ENCODE measurements at regions not wholly inside any gene's neighbourhood (a gene's known extent, or its start where the extent isn't known, plus 50 kb on each side); places are given as distances from the start of the nearest gene placed in this dataset.
A peak's percentile ranks its signal among the peaks of the same experiment; 100 is the strongest.

DNA sequence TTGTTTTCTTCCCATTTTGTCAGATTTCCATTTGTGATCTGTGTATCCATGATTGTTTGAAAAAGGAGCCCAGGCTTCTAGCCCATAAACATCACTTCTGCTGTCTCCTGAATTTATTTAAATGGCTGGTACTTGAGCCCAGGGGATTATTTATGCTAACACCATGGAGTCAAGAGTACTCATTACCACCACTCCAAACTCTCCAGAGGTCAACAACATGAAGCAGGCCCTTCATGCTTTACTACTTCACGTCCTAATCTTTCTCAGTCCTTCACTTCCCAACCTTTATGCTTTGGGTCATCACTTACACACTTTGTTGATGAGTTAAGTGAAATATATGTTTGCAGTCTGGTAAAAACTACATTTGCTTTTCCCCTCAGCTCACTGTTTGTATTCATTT, 247.8 kb downstream of the BMP2 start:
- Histone ChIP-seq H3K27me3 (ENCODE audit: control insufficient read depth, insufficient read depth, low read length) (no peaks in the 10 kb centered on the region), H3K36me3 (replicated peaks; ENCODE audit: control insufficient read depth, insufficient read depth, low read length) (no peaks in the 10 kb centered on the region), H3K4me3 (ENCODE audit: insufficient read depth, low read depth, low read length) (no peak overlapping the region)
- DNase-seq: no peak

GRCh38 chr20:7022597-7022996, 255.1 kb downstream of the BMP2 start:
- H3K36me3 ChIP-seq (replicated peaks; ENCODE audit: control insufficient read depth, insufficient read depth, low read length): no peaks in the 10 kb centered on the region
- DNase-seq: no peak
- H3K4me3 ChIP-seq (ENCODE audit: insufficient read depth, low read depth, low read length): no peak overlapping the region
- no peaks in the 10 kb centered on the region for H3K27me3 ChIP-seq (ENCODE audit: control insufficient read depth, insufficient read depth, low read length)

DNA sequence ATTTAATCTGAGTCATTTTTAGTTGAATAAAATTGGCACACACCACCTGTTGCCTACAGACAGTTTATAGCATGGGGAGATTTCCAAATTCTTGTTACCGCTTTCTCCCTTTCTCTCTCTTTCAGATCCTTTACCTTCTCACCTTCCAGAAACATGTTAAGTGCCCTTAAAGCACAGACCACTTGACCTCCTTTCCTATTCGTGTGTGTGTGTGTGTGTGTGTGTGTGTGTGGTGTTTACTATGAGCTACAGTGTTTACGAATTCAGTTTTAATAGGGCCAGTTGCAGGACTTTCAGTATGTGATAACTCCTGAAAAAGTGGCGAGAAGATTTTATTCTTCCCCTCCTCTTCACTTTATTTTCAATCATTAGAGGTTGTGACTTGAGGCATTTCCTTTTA, 258.1 kb downstream of the BMP2 start:
- Histone ChIP-seq H3K36me3 (replicated peaks; ENCODE audit: control insufficient read depth, insufficient read depth, low read length) (no peaks in the 10 kb centered on the region), H3K27me3 (ENCODE audit: control insufficient read depth, insufficient read depth, low read length) (no peaks in the 10 kb centered on the region), H3K4me3 (ENCODE audit: insufficient read depth, low read depth, low read length) (no peak overlapping the region)
- no peak for DNase-seq

DNA sequence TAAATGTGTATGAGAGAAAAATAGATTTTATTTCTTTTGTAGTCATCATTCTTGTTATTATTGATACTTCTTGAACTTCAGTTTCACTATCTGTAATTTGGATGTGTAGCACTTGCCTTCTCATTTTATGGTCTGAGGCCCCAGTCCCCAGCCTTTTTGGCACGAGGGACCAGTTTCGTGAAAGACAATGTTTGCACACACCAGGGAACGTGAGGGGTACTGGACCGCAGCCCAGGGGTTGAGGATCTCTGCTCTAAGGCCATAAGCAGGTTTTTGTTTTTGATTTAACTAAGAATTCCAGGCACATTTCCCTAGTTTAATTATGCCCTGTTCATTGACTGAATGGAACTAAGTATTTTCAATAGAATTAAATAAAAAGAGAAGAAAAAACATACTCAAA, 261.5 kb downstream of the BMP2 start:
- H3K27me3 ChIP-seq (ENCODE audit: control insufficient read depth, insufficient read depth, low read length): no peaks in the 10 kb centered on the region
- no peak for DNase-seq
- no peak overlapping the region for H3K4me3 ChIP-seq (ENCODE audit: insufficient read depth, low read depth, low read length)
- H3K36me3 ChIP-seq (replicated peaks; ENCODE audit: control insufficient read depth, insufficient read depth, low read length): no peaks in the 10 kb centered on the region

- H3K4me3 ChIP-seq (ENCODE audit: insufficient read depth, low read depth, low read length): no peak overlapping the region
- no peaks in the 10 kb centered on the region for H3K36me3 ChIP-seq (replicated peaks; ENCODE audit: control insufficient read depth, insufficient read depth, low read length)
- H3K27me3 ChIP-seq (ENCODE audit: control insufficient read depth, insufficient read depth, low read length): no peaks in the 10 kb centered on the region
- DNase-seq: peak; percentile 5
Observed at GRCh38 chr20:7031222-7031621, 263.7 kb downstream of the BMP2 start.

DNA sequence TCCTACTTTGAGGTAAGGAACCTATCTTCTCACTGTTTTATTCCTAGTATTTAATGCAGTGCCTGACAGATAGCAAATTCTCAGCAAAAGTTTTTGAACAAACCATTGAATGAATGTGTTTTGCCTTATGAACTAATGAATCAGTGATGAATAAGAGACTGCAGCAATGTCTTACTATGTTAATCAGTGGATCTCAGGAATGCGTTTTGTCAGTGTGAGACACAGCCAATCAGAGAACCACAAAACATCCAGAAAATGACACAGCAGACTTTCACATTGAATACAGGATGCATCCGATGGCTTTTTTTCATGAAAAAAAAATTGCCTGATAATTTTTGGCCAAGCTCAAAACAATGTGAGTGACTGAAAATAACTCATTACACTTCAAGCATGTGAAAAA, 270.5 kb downstream of the BMP2 start:
- DNase-seq: no peak
- no peaks in the 10 kb centered on the region for H3K27me3 ChIP-seq (ENCODE audit: control insufficient read depth, insufficient read depth, low read length)
- no peaks in the 10 kb centered on the region for H3K36me3 ChIP-seq (replicated peaks; ENCODE audit: control insufficient read depth, insufficient read depth, low read length)
- no peak overlapping the region for H3K4me3 ChIP-seq (ENCODE audit: insufficient read depth, low read depth, low read length)

DNA sequence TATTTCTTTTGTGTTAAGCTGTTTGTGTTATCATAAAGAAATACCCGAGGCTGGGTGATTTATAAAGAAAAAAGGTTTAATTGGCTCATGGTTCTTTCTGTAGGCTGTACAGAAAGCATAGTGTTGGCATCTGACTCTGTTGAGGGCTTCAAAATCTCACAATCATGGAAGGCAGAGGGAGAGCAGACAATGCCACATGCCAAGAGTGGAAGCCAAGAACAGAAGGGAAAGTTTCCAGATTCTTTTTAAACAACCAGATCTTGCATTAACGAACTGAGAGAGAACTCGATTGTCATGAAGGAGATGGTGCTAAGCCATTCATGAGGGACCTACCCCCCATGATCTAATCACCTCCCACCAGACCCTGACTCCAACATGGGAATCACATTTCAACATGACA, 290.1 kb downstream of the BMP2 start:
- H3K27me3 ChIP-seq (ENCODE audit: control insufficient read depth, insufficient read depth, low read length): no peaks in the 10 kb centered on the region
- DNase-seq: no peak
- H3K4me3 ChIP-seq (ENCODE audit: insufficient read depth, low read depth, low read length): no peak overlapping the region
- H3K36me3 ChIP-seq (replicated peaks; ENCODE audit: control insufficient read depth, insufficient read depth, low read length): no peaks in the 10 kb centered on the region

DNA sequence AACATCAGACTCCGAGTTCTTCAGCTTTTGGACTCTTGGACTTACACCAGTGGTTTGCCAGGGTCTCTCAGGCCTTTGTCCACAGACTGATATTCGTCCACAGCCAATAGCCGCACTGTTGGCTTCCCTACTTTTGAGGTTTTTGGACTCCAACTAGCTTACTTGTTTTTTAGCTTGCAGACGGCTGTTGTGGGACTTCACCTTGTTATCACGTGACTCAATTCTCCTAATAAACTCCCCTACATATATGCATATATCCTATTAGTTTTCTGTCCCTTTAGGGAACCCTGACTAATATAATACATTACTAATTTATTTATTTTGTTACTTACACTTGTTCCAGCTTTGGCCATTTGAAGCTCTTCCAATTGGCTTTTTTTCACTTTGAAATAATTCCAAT, 311.3 kb downstream of the BMP2 start:
- no peaks in the 10 kb centered on the region for H3K36me3 ChIP-seq (replicated peaks; ENCODE audit: control insufficient read depth, insufficient read depth, low read length)
- no peak for DNase-seq
- H3K27me3 ChIP-seq (ENCODE audit: control insufficient read depth, insufficient read depth, low read length): no peaks in the 10 kb centered on the region
- no peak overlapping the region for H3K4me3 ChIP-seq (ENCODE audit: insufficient read depth, low read depth, low read length)

DNA sequence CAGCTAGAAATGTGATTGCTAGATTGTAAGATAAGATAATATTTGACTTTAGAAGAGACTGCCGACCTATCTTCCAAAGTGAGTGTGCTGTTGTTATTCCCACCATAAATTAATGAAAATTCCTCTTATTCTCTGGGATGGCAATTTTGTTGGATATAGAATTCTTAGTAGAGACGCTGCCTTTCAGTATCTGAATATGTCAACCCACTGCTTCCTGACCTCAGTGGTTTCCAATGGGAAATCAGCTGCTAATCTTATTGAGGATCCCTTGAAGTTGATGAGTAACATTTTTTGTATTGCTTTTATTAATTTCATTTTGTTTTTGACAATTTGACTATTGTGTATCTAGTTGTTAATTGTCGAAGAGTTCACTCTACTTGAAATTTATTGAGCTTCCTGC, 313.0 kb downstream of the BMP2 start:
- DNase-seq: no peak
- Histone ChIP-seq H3K36me3 (replicated peaks; ENCODE audit: control insufficient read depth, insufficient read depth, low read length) (no peaks in the 10 kb centered on the region), H3K4me3 (ENCODE audit: insufficient read depth, low read depth, low read length) (no peak overlapping the region), H3K27me3 (ENCODE audit: control insufficient read depth, insufficient read depth, low read length) (no peaks in the 10 kb centered on the region)

GRCh38 chr20:7085467-7085866, 318.0 kb downstream of the BMP2 start:
- DNase-seq: no peak
- Histone ChIP-seq H3K27me3 (ENCODE audit: control insufficient read depth, insufficient read depth, low read length) (no peaks in the 10 kb centered on the region), H3K36me3 (replicated peaks; ENCODE audit: control insufficient read depth, insufficient read depth, low read length) (no peaks in the 10 kb centered on the region), H3K4me3 (ENCODE audit: insufficient read depth, low read depth, low read length) (no peak overlapping the region)

GRCh38 chr20:7087803-7088202, 320.3 kb downstream of the BMP2 start:
- DNase-seq: no peak
- no peaks in the 10 kb centered on the region for H3K36me3 ChIP-seq (replicated peaks; ENCODE audit: control insufficient read depth, insufficient read depth, low read length)
- H3K27me3 ChIP-seq (ENCODE audit: control insufficient read depth, insufficient read depth, low read length): no peaks in the 10 kb centered on the region
- no peak overlapping the region for H3K4me3 ChIP-seq (ENCODE audit: insufficient read depth, low read depth, low read length)

GRCh38 chr20:7090001-7090400, 322.5 kb downstream of the BMP2 start:
- no peak overlapping the region for H3K4me3 ChIP-seq (ENCODE audit: insufficient read depth, low read depth, low read length)
- no peak for DNase-seq
- H3K36me3 ChIP-seq (replicated peaks; ENCODE audit: control insufficient read depth, insufficient read depth, low read length): no peaks in the 10 kb centered on the region
- H3K27me3 ChIP-seq (ENCODE audit: control insufficient read depth, insufficient read depth, low read length): no peaks in the 10 kb centered on the region

DNA sequence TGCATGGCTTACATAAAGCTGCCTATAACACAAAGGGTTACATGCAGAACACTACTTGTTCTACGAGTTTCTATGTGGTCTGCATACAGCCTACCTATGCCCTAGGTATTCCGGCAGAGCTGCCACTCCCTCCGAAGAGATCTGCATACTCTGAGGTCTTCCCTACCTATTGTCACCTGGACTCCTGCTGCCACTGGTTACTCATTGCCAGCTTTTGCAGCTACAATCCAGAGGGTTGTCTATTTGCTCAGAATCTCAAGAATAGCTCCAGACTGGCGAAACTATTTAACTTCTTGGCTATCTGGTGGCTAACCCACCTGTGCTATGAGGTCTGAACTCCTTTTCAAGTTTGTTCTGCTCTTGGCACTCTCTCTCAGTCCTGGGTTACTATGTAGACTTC, 323.3 kb downstream of the BMP2 start:
- DNase-seq: peak; percentile 4
- Histone ChIP-seq H3K27me3 (ENCODE audit: control insufficient read depth, insufficient read depth, low read length) (no peaks in the 10 kb centered on the region), H3K4me3 (ENCODE audit: insufficient read depth, low read depth, low read length) (no peak overlapping the region), H3K36me3 (replicated peaks; ENCODE audit: control insufficient read depth, insufficient read depth, low read length) (no peaks in the 10 kb centered on the region)

DNA sequence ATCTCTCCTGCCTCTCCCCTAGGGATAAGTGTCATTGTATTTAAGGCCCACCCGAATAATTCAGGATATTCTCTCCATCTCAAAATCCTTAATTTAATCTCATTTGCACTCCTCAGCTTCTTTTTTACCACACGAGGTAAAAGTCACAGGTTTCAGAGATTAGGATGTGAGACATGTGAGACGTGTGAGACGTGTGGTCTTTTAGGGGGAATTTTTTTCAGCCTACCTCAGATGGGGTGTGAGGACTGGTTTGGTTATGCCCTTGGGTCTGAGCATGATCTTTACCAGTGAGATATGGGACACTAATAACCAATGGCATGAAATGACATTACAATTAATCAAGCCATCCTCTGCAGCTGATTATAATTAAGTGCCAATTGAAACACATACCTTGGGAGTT, 324.2 kb downstream of the BMP2 start:
- Histone ChIP-seq H3K27me3 (ENCODE audit: control insufficient read depth, insufficient read depth, low read length) (no peaks in the 10 kb centered on the region), H3K4me3 (ENCODE audit: insufficient read depth, low read depth, low read length) (no peak overlapping the region), H3K36me3 (replicated peaks; ENCODE audit: control insufficient read depth, insufficient read depth, low read length) (no peaks in the 10 kb centered on the region)
- no peak for DNase-seq

DNA sequence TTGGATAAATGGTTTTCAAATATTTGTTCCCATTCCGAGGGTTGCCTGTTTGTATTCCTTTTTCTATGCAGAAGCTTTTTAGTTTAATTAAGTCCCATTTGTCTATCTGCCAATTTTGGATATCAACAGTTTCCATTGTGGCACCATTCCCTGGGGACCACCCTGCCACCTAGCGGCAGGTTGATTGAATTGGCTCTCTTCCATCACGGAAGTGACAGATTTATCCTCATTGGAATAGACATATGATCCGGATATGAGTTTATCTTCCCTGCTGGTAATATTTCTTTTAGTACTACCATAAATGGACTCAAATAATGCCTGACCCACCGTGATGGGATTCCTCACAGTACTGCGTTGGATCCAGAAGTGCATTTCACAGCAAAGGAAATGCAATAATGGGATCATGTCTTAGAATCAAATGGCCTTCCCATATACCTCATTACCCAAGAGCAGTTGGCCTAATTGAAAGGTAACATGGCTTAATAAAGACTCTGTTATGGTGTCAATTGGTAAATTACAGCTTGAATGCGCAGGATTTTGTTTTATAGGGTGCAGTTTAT, 327.0 kb downstream of the BMP2 start:
- peak; percentile 20 for DNase-seq
- Histone ChIP-seq H3K27me3 (ENCODE audit: control insufficient read depth, insufficient read depth, low read length) (no peaks in the 10 kb centered on the region), H3K4me3 (ENCODE audit: insufficient read depth, low read depth, low read length) (no peak overlapping the region), H3K36me3 (replicated peaks; ENCODE audit: control insufficient read depth, insufficient read depth, low read length) (no peaks in the 10 kb centered on the region)

GRCh38 chr20:7106910-7107309, 339.4 kb downstream of the BMP2 start:
- H3K4me3 ChIP-seq (ENCODE audit: insufficient read depth, low read depth, low read length): no peak overlapping the region
- DNase-seq: no peak
- H3K36me3 ChIP-seq (replicated peaks; ENCODE audit: control insufficient read depth, insufficient read depth, low read length): no peaks in the 10 kb centered on the region
- no peaks in the 10 kb centered on the region for H3K27me3 ChIP-seq (ENCODE audit: control insufficient read depth, insufficient read depth, low read length)

All from H7 (cell line).